AG08396 (cell line): ENCODE measurements at regions not wholly inside any gene's neighbourhood (a gene's known extent, or its start where the extent isn't known, plus 50 kb on each side); places are given as distances from the start of the nearest gene placed in this dataset.
"Not testable (repeated sequence)": the region's sequence is repeated elsewhere in the genome, so short reads cannot be mapped to it uniquely, and the experiment has no call there.

Experiments used
- DNase-seq: peaks from one replicate; pipeline ENCODE4 v3.0.0; 2012; ENCODE audit warnings: low spot score, mixed read lengths

- DNase-seq, result no peak
These were observed 508.9 kb upstream of the TBL1XR1 start for GRCh38 chr3:177705976-177706823.

GRCh38 chr3:177709470-177709869, 512.2 kb upstream of the TBL1XR1 start:
- DNase-seq, result not testable (repeated sequence)

GRCh38 chr3:177710506-177710905, 513.2 kb upstream of the TBL1XR1 start:
- no peak for DNase-seq

GRCh38 chr3:177711637-177712036, 514.4 kb upstream of the TBL1XR1 start:
- DNase-seq, result no peak

- no peak for DNase-seq
These were observed 516.9 kb upstream of the TBL1XR1 start for GRCh38 chr3:177713928-177714900.

GRCh38 chr3:177714945-177715344, 517.7 kb upstream of the TBL1XR1 start:
- DNase-seq, result no peak

GRCh38 chr3:177715980-177716379, 518.7 kb upstream of the TBL1XR1 start:
- no peak for DNase-seq

- not testable (repeated sequence) for DNase-seq
These were observed 523.6 kb upstream of the TBL1XR1 start for GRCh38 chr3:177720927-177721326.

- DNase-seq, result no peak
These were observed 524.8 kb upstream of the TBL1XR1 start for GRCh38 chr3:177721864-177722785.

GRCh38 chr3:177724020-177724638, 526.8 kb upstream of the TBL1XR1 start:
- no peak for DNase-seq

- no peak for DNase-seq
These were observed 527.9 kb upstream of the TBL1XR1 start for GRCh38 chr3:177725165-177725564.

GRCh38 chr3:177726807-177727206, 529.5 kb upstream of the TBL1XR1 start:
- DNase-seq, result no peak

- no peak for DNase-seq
These were observed 532.8 kb upstream of the TBL1XR1 start for GRCh38 chr3:177729956-177730681.

GRCh38 chr3:177730814-177731213, 533.5 kb upstream of the TBL1XR1 start:
- no peak for DNase-seq

- DNase-seq, result no peak
These were observed 534.5 kb upstream of the TBL1XR1 start for GRCh38 chr3:177731644-177732268.

GRCh38 chr3:177733233-177733632, 536.0 kb upstream of the TBL1XR1 start:
- DNase-seq, result no peak

- DNase-seq, result no peak
These were observed 536.7 kb upstream of the TBL1XR1 start for GRCh38 chr3:177733936-177734335.

GRCh38 chr3:177735431-177735830, 538.1 kb upstream of the TBL1XR1 start:
- no peak for DNase-seq

GRCh38 chr3:177739461-177739860, 542.2 kb upstream of the TBL1XR1 start:
- DNase-seq, result no peak

- DNase-seq, result no peak
These were observed 543.0 kb upstream of the TBL1XR1 start for GRCh38 chr3:177740254-177740653.
